Hepatocyte (in vitro differentiated cells): ENCODE measurements at regions not wholly inside any gene's neighbourhood (a gene's known extent, or its start where the extent isn't known, plus 50 kb on each side); places are given as distances from the start of the nearest gene placed in this dataset.

Experiments
- DNase-seq: peaks from one replicate; pipeline ENCODE4 v3.0.0-alpha.2; 2016; ENCODE audit warnings: low spot score
- H2AFZ ChIP-seq: fragments of 200-600 bp; sonication (generic); 2 replicates; pipeline ENCODE4 v1.6.0; 2016; ENCODE audit warnings: antibody characterized with exemption, mild to moderate bottlenecking
- H3K27ac ChIP-seq: fragments of 200-600 bp; sonication (generic); 2 replicates; pipeline ENCODE4 v1.5.1; 2016; ENCODE audit warnings: mild to moderate bottlenecking
- H3K27me3 ChIP-seq: fragments of 200-600 bp; sonication (generic); 2 replicates; pipeline ENCODE4 v1.6.1; 2016
- H3K36me3 ChIP-seq: fragments of 200-600 bp; sonication (generic); replicated peaks from 2 replicates; pipeline ENCODE4 v1.5.1; 2016; ENCODE audit warnings: low read depth; ENCODE audit not compliant: insufficient read depth
- H3K4me1 ChIP-seq: fragments of 200-600 bp; sonication (generic); 2 replicates; pipeline ENCODE4 v1.5.1; 2016; ENCODE audit warnings: mild to moderate bottlenecking, moderate library complexity; ENCODE audit not compliant: insufficient read depth
- H3K4me2 ChIP-seq: fragments of 200-600 bp; sonication (generic); 2 replicates; pipeline ENCODE4 v1.6.0; 2016
- H3K4me3 ChIP-seq: fragments of 200-600 bp; sonication (generic); 2 replicates; pipeline ENCODE4 v1.5.1; 2016; ENCODE audit warnings: mild to moderate bottlenecking
- H3K79me2 ChIP-seq: fragments of 200-600 bp; sonication (generic); 2 replicates; pipeline ENCODE4 v1.6.0; 2017; ENCODE audit warnings: mild to moderate bottlenecking
- H3K9me2 ChIP-seq: fragments of 200-600 bp; sonication (generic); replicated peaks from 2 replicates; pipeline ENCODE4 v1.6.0; 2017; ENCODE audit warnings: mild to moderate bottlenecking; ENCODE audit not compliant: insufficient read depth
- H3K9me3 ChIP-seq: fragments of 200-600 bp; sonication (generic); 2 replicates; pipeline ENCODE4 v1.5.1; 2016; ENCODE audit warnings: low read depth, mild to moderate bottlenecking
- H4K20me1 ChIP-seq: fragments of 200-600 bp; sonication (generic); 2 replicates; pipeline ENCODE4 v1.6.0; 2016; ENCODE audit warnings: mild to moderate bottlenecking; ENCODE audit not compliant: insufficient read depth, poor library complexity, severe bottlenecking
- EZH2 ChIP-seq: fragments of 200-600 bp; sonication (generic); IDR thresholded peaks from 2 replicates; pipeline ENCODE4 v1.6.1; 2016; ENCODE audit warnings: antibody characterized with exemption, mild to moderate bottlenecking, borderline replicate concordance
- EZH2phosphoT487 ChIP-seq: fragments of 200-600 bp; sonication (generic); IDR thresholded peaks from one replicate; pipeline ENCODE4 v1.6.1; 2018; ENCODE audit warnings: antibody characterized with exemption, mild to moderate bottlenecking, low read depth, moderate library complexity; ENCODE audit not compliant: unreplicated experiment, severe bottlenecking
- WGBS: methylation state at CpG from one replicate; pipeline ENCODE4 v1.1.6; 2016; ENCODE audit warnings: low lambda C conversion rate; ENCODE audit errors: missing lambda C conversion rate; 5-methylcytosine and 5-hydroxymethylcytosine counted together
- TF ChIP-seq, protein P1 (sequence below): fragments of 200-600 bp; sonication (generic); IDR thresholded peaks from 2 replicates; pipeline ENCODE4 v1.5.1; 2016; ENCODE audit warnings: antibody characterized with exemption, mild to moderate bottlenecking; ENCODE audit not compliant: poor library complexity

DNA sequence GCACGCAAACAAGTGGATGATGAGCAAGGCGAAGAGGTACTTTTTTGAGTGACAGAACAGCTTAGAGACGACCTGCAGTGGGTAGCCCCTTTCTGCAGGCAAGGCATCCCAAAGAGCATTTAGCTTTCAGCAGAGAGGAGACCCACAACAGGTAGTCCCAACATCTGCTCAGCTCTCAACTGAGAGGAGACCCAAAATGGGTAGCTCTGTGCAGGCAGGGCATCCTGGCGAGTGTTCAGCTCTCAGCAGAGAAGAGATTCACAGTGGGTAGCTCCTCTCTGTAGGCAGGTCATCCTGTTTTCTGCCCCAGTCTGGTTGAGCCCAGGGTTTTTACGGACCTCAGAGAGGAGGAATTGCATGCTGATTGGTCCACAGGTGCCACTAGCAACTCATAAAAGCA is 2396.1 kb upstream of the C9orf72 start:
- H4K20me1 ChIP-seq = no peaks in the 10 kb centered on the region
- no peaks in the 10 kb centered on the region for H3K4me1 ChIP-seq
- no peaks in the 10 kb centered on the region for H3K9me3 ChIP-seq
- H2AFZ ChIP-seq = no peak overlapping the region
- no peaks in the 10 kb centered on the region for H3K79me2 ChIP-seq
- 82% methylated on average over 5 of the region's 5 CpGs for whole genome bisulfite sequencing
- H3K4me2 ChIP-seq = no peak overlapping the region
- no peak for DNase-seq
- H3K4me3 ChIP-seq = no peak overlapping the region
- no peak overlapping the region for H3K27ac ChIP-seq
- no peaks in the 10 kb centered on the region for H3K27me3 ChIP-seq
- TF ChIP-seq EZH2phosphoT487 (no peak), EZH2 (no peak)
- TF ChIP-seq, protein P1, sequence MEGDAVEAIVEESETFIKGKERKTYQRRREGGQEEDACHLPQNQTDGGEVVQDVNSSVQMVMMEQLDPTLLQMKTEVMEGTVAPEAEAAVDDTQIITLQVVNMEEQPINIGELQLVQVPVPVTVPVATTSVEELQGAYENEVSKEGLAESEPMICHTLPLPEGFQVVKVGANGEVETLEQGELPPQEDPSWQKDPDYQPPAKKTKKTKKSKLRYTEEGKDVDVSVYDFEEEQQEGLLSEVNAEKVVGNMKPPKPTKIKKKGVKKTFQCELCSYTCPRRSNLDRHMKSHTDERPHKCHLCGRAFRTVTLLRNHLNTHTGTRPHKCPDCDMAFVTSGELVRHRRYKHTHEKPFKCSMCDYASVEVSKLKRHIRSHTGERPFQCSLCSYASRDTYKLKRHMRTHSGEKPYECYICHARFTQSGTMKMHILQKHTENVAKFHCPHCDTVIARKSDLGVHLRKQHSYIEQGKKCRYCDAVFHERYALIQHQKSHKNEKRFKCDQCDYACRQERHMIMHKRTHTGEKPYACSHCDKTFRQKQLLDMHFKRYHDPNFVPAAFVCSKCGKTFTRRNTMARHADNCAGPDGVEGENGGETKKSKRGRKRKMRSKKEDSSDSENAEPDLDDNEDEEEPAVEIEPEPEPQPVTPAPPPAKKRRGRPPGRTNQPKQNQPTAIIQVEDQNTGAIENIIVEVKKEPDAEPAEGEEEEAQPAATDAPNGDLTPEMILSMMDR = no peak
- no peaks in the 10 kb centered on the region for H3K36me3 ChIP-seq
- no peaks in the 10 kb centered on the region for H3K9me2 ChIP-seq

DNA sequence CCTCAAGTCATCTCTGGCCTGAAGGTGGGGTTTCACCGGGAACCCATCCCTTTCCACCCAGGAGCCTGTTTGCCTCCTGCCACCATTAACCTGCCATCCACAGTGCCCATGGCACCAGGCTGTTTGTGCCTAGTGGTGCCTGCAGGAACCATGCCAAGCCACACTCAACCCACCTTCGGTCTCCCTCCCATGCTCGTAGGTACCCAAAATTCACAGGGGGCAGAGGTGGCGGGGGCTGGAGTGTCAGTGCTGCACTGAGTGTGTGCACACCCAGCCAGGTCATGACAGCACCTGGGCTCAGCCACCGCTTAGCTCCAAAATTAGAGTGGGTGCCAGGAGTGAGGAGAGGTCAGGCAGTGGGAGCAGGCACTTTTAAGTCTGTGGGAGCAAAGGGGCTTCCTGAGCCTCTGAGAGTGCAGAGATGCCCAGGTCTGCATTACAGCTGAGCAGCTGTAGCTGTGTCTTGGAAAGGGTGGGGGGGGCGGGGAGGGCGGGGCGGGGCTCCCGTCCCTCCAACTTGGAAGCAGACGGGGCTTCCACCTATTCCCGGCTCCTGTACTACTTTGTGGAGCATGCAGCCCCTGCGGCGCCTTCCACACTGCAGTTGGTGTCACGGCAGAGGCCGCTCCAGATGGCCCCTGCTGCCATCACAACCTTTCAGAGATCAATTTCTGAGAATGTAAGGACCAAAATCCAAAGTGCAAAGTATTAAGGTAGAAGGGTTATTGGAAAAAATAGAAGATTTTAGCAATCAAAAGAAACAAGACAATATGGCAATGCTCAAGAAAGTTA is 2396.8 kb upstream of the C9orf72 start:
- Histone ChIP-seq H3K9me3 (no peaks in the 10 kb centered on the region), H3K79me2 (no peaks in the 10 kb centered on the region), H3K9me2 (no peaks in the 10 kb centered on the region), H4K20me1 (no peaks in the 10 kb centered on the region), H3K4me3 (no peak overlapping the region), H3K4me2 (no peak overlapping the region), H3K27me3 (no peaks in the 10 kb centered on the region), H3K36me3 (no peaks in the 10 kb centered on the region), H2AFZ (no peak overlapping the region), H3K27ac (no peak overlapping the region), H3K4me1 (no peaks in the 10 kb centered on the region)
- DNase-seq = no peak
- 95% methylated on average over 11 of the region's 15 CpGs for WGBS
- TF ChIP-seq EZH2 (no peak), EZH2phosphoT487 (no peak)
- TF ChIP-seq, protein P1 = no peak

DNA sequence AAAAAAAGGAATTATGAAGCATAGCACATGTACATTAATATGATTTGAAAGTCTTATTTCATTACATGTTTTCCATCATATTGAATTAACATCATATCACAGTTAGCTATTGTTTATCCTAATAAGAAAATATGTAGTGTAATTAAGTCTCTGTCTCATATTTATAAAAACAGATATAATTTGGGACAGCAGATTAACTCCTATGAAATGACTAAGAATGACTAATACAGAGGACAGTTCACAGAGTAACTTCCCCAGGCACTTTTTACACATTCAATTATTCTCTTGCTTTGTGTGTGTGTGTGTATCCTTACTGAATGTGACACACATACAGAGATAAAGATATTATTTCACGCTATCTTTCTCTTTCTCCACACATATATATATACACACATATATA is 2400.9 kb upstream of the C9orf72 start:
- TF ChIP-seq EZH2 (no peak), EZH2phosphoT487 (no peak)
- TF ChIP-seq, protein P1 = no peak
- DNase-seq = no peak
- Histone ChIP-seq H3K9me2 (no peaks in the 10 kb centered on the region), H3K36me3 (no peaks in the 10 kb centered on the region), H3K4me1 (no peaks in the 10 kb centered on the region), H4K20me1 (no peaks in the 10 kb centered on the region), H3K9me3 (no peaks in the 10 kb centered on the region), H3K4me2 (no peak overlapping the region), H3K4me3 (no peak overlapping the region), H3K27me3 (no peaks in the 10 kb centered on the region), H2AFZ (no peak overlapping the region), H3K27ac (no peak overlapping the region), H3K79me2 (no peaks in the 10 kb centered on the region)
- WGBS = 89% methylated on average over 1 of the region's 1 CpG

DNA sequence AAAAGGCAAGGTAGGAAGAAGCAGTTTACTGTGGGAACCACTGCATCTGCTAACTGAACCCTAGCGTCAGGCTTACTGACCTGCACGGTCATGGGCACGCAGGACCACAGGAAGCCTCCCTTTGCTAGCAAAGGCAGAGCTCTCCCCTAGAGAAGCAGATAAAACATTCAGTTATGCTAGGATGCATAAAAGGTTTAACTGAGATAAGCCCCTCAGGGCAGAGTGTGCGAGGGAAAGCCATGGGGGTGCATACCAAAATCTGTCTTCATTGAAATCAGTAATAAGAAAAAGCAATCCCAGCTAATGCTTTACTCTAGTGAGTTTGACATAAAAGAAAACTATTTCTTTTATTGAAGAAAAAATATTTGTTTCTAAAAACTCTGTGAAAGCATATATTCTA is 2403.7 kb upstream of the C9orf72 start:
- Histone ChIP-seq H3K4me3 (no peak overlapping the region), H2AFZ (no peak overlapping the region), H4K20me1 (no peaks in the 10 kb centered on the region), H3K4me2 (no peak overlapping the region), H3K27me3 (no peaks in the 10 kb centered on the region), H3K4me1 (no peaks in the 10 kb centered on the region), H3K36me3 (no peaks in the 10 kb centered on the region), H3K79me2 (no peaks in the 10 kb centered on the region), H3K9me3 (no peaks in the 10 kb centered on the region), H3K27ac (no peak overlapping the region), H3K9me2 (no peaks in the 10 kb centered on the region)
- WGBS = 68% methylated on average over 4 of the region's 4 CpGs
- TF ChIP-seq EZH2 = no peak
- no peak for DNase-seq
